ENCODE measurements at regions not wholly inside any gene's neighbourhood (a gene's known extent, or its start where the extent isn't known, plus 50 kb on each side); places are given as distances from the start of the nearest gene placed in this dataset.

GRCh38 chr17:77831474-77832179, 126.9 kb upstream of the TNRC6C start:
- TF ChIP-seq CTCF (IDR thresholded peaks at IDR 0.05) (no peak), POLR2A (IDR thresholded peaks at IDR 0.05) (no peak), POLR2AphosphoS5 (IDR thresholded peaks at IDR 0.05; ENCODE audit: insufficient read depth in 1 of 2, low read depth in 1 of 2) (no peak)

Data from vagina (tissue), 2 donors.